HG03460 (cell line): ENCODE measurements at regions not wholly inside any gene's neighbourhood (a gene's known extent, or its start where the extent isn't known, plus 50 kb on each side); places are given as distances from the start of the nearest gene placed in this dataset.
A peak's percentile ranks its signal among the peaks of the same experiment; 100 is the strongest.
"Not testable (repeated sequence)": the region's sequence is repeated elsewhere in the genome, so short reads cannot be mapped to it uniquely, and the experiment has no call there.

Source experiments
- ATAC-seq: cut with Tn5 transposase; IDR thresholded peaks from one replicate; pipeline ENCODE4 v1.9.1; 2021; ENCODE audit not compliant: unreplicated experiment

DNA sequence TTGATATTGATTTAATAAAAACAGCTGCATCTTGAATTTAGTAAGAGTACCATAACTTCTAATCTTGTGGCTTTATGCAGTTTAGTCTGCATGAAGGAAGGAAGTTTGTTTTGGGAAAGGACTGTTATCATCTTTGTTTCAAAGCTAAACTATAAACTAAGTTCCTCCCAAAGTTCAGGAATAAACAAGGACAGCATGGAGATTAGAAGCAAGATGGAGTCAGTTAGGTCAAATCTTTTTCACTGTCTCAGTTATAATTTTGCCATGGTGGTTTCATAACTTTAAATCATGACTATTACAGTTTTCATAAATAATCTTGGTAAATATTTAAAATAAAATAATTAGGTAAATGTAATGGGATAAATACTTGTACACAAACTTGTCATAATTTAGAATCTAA, 189.9 kb upstream of the ETV3 start:
- ATAC-seq = not testable (repeated sequence)

DNA sequence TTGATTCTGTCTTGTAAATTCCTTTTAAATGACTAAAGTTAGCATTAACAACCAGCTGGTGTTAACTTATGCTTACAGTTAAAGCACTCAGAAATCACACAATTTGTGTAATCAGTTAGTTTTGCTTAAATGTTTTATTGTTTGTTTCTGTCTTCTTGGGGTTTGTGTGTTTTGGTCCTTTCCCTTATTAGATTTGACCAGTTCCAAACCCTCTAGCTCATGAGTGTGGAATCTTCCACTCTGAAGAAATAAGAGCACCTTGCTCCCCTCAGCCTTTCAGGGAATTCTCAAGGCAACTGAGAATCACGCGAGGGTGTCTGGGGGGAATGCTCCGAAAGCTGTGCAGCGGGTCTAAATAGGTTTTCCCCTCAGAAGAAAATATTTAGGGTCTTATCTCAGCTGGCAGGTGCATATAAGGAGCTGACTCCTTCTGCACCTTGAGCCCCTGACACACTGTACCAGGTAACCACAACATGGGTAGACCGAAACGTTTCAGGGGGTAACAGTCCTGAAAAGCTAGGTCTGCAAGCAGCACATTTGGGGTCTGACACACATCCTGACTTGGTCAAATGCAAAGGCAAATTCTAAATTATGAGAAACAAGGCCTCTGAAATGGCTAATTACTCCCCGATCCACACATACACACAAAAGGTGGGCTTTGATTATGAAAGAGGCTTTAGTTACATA, 188.1 kb upstream of the ETV3 start:
- ATAC-seq = no peak

DNA sequence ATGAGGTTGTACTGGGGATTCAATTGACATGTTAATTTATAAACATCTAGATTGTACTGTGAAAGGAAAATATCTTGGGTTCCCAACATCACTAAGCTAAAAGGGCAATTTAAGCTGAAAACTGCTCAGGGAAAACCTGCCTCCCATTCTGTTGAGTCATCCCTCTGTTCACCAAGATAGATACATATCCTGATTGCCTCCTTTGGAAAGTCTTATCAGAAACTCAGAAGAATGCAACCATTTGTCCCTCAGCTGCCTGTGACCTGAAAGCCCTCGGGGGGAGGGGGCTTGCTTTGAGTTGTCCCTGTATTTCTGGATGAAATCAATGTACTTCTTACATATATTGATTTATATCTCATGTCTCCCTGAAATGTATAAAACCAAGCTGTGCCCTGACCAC, 187.0 kb upstream of the ETV3 start:
- ATAC-seq = no peak

DNA sequence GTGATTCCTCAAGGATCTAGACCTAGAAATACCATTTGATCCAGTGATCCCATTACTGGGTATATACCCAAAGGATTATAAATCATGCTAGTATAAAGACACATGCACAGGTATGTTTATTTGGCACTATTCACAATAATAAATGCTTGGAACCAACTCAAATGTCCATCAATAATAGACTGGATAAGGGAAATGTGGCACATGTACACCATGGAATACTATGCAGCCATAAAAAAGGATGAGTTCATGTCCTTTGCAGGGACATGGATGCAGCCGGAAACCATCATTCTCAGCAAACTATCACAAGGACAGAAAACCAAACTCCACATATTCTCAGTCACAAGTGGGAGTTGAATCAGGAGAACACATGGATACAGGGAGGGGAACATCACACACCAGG, 183.8 kb upstream of the ETV3 start:
- ATAC-seq = not testable (repeated sequence)

DNA sequence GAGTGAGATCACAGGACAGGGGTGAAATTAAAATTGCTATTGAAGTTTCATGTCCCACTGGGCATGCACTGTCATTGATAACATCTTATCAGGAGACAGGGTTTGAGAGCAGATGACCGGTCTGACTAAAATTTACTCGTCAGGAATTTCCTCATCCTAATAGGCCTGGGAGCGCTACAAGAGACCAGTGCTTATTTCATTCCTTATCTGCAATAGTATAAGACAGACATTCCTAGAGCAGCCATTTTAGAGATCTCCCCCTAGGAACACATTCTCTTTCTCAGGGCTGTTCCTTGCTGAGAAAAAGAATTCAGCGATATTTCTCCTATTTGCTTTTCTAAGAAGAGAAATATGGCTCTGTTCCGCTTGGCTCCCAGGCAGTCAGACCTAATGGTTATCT, 181.4 kb upstream of the ETV3 start:
- no peak for ATAC-seq

DNA sequence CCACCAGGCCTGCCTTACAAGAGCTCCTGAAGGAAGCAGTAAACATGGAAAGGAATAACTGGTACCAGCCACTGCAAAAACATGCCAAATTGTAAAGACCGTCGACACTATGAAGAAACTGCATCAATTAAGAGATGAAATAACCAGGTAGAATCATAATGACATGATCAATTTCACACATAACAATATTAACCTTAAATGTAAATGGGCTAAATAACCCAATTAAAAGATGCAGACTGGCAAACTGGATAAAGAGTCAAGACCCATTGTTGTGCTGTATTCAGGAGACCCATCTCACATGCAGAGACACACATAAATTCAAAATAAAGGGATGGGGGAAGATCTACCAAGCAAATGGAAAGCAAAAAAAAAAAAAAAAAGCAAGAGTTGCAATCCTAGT, 179.0 kb upstream of the ETV3 start:
- not testable (repeated sequence) for ATAC-seq

DNA sequence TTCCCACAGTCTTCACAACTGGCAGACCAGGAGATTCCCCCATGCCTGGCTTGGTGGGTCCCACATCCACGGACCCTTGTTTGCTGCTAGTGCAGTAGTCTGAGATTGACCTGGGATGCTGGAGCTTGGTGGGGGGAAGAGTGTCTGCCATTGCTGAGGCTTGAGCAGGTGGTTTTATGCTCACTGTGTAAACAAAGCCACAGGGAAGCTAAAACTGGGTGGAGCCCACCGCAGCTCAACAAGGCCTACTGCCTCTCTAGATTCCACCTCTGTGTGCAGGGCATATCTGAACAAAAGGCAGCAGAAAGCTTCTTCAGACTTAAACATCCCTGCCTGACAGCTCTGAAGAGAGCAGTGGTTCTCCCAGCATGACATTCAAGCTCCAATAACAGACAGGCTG, 177.3 kb upstream of the ETV3 start:
- no peak for ATAC-seq

DNA sequence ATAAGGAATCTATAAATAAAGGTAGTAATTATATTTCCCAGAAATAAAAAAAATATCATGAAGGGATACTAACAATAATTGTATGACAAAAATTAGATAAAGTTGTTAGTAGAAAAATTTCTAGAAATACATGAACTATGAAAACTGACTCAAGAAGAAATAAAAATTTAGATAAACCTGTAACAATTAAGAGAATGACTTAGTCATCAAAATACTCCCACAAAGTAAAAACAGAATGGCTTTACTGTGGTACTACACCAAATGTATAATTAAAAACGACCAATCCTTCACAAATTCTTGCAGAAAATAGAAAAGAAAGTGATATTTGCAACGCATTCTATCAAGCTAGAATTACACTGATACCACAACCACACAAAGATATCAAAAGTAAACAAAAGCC, 176.2 kb upstream of the ETV3 start:
- no peak for ATAC-seq

DNA sequence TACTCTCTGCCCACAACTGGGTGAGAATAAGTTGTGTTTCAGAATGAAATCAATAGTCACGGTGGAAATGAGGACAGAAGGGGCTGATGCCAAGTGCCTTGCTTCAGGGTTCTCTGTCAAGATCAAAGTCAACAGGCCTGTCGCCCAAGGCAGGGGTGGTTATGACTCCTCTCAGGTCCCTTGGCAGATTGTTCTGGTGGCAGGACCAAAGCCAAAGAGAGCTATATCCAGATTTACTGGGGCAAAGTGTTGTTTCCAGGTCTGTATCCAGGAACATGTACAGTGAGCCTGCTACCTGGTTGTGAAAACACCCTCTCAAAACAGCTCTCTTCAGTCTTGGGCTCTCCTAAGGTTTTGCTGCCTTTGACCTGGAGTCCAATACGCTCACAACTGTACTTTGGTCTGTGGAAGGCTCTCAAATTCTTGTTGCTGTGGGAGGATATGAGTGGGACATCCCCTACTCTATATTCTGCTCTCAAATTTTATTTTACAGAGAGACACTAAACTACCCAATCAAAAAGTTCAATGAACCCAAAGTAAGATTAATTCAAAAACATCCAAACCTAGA, 175.1 kb upstream of the ETV3 start:
- no peak for ATAC-seq

DNA sequence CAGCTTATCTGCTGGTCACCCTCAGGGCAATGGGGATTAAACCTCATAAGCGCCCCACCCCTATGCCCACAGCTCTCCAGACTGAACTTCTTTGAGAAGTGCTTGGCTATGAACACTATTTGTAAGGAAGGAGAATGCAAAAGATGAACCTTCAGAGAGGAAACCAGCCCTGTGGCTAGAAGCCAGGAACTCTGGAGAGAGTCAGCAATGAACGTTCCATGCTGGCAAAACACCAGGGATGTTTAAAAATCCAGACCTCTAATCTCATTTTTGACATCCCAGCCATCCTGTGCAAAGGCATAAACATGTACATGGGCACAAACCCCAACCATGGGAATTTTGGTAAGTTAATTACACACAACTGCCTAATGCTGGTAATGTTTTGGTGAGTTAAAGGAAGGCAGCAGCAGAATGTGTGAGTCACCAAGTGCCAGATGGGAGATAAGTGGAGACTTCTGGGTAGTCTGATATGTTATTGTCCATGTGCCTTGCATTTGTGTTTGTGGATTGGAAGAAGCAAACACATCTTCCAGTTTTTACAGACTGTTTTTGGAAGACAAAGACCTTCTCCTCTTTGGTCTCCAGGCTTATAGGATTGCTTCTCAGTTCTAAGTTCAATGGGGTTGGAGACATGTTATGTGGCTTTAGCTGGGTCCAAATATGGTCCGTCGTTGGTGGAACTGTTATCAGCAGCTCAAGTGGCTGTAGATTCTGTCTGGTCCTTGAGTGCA, 174.1 kb upstream of the ETV3 start:
- ATAC-seq = no peak

DNA sequence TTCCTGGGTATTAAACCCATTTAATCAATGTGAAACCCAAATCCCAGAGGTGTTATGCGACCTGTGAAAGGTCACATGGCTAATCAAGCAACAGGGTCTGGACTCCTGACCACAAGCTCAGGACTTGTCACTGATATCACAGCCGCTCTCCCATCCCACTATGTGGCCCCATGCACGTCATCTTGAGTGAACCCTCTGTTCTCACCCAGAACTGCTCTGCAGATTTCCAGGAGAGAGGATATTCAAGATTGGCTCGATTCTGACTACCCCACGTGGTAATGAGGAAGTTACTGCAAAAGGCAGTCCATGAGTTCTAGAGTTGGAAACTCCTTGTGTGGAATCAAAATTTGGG, 173.5 kb upstream of the ETV3 start:
- ATAC-seq = no peak

DNA sequence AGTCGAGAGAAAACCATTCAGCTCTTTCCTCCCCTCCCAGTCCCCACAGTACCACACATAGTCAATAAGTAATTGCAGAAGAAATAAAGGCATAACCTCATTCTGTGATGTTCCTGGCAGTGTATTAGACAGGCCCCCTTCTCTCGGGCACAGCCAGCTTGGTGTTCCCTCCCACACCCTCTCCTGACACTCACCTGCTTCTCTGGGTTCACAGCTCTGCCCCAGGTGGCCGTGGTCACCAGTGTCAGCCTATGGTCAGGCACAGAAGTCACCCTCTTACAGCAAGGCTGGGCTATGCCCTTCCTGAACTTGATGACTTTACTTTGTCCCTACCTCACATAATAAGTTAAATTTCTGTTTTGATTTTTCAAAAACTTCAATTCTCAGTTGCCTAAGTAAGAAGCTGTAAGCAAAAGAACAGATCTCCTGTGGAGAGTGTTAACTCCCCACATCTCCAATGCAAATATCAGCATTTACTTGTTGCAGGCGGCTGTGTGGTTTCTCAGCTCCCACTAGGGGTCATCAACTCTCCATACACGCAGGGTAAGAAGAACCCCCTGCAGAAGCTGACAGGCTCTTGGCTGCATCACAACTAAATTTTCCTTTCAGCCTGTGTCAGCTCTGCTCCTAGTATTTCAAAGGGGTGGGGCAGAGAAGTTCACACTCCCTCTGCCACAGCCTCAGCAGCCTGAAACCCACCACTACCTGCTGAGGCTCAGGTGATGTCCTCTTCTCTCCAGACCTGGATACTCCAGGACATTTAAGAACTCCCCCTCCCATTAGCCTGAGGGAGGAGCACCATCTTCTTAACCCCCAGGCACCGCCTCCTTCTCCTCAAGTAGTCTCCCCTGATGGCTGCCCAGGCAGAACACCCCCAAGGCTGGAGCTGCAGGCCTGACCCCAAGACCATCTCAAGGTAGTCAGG, 172.9 kb upstream of the ETV3 start:
- ATAC-seq = not testable (repeated sequence)

DNA sequence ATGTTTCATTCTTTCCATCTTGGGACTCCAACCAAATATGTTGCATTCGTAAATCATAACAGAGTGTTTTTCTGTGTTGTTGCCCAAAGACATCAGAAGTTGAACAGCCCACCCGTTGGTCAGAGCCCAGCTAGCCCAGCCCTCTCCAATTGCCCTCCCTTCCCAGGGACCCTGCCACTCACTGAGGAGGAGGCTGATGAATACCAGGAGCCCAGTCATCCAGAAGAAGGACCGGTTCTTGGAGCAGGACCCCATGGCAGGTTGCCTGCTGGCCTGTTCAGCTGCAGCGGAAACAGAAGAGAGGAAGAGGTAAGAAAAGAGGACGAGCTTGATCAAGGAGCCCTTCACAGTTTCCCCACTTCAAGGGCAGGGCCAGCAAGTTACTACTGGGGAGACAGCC, 172.2 kb upstream of the ETV3 start:
- ATAC-seq = no peak

DNA sequence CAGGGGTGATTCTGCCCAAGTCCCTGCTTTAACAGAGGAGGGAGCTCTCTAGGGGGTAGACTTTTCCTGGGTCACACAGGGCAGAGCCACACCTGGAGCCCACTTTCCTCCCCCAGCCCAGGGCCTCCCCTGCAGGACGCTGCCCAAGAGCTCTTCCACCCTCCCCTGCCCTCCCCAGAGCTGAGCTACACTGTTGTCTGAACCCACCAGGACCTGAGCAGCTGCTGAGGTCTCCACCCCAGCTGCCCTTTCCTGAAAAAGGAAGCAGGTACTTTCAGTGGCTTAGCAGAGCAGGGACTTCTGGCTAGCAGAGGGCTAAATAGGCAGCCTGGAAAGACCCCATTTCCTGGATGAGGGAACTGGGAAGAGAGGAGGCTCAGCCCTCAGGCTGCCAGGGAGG, 169.3 kb upstream of the ETV3 start:
- ATAC-seq = peak; percentile 67

DNA sequence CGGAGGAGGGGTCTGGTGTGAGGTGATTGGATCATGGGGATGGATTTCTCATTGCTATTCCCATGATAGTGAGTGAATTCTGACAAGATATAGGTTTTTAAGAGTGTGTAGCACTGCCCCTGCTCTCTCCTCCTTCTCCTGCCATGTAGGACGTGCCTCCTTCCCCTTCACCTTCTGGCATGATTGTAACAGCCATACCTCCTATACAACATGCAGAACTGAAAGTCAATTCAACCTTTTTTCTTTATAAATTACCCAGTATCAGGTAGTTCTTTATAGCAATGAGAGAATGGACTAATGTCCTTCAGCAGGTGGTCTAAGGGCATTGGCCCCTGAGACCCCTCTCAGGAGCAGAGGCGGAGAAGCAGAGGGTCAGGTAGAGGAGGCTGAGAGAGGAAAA, 168.7 kb upstream of the ETV3 start:
- ATAC-seq = no peak

DNA sequence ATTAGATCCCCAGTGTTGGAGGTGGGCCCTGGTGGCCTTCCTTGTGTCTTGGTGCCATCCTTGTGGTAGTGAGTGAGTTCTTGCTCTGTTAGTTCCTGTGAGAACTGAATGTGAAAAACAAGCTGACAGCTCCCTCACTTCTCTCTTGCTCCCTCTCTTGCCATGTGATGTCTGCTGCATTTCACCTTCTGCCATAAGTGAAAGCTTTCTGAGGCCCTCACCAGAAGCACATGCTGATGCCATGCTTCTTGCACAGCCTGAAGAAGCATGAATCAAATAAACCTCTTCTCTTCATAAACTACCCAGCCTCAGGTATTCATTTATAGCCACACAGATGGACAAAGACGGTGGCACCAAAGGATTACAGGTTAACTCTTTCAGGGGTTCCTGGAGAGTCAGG, 166.1 kb upstream of the ETV3 start:
- no peak for ATAC-seq

DNA sequence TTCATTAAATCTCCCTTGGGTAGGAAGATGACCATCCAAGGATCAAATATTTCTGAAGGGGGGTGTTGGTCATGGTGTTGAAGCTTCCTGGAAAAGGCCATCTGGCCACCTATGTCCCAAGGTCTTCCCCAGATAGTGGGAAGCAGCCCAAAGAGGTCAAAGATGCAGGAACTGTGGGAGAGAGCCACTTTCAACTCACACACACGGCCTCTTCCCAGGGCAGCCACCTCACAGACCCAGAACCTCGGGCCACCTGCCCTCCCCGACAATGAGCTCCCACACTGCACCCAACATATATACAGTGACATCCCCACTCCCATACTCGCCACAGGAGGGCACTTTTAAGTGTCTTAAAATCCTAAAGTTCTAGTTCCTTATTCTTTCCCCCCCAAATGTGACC, 164.5 kb upstream of the ETV3 start:
- ATAC-seq = no peak

DNA sequence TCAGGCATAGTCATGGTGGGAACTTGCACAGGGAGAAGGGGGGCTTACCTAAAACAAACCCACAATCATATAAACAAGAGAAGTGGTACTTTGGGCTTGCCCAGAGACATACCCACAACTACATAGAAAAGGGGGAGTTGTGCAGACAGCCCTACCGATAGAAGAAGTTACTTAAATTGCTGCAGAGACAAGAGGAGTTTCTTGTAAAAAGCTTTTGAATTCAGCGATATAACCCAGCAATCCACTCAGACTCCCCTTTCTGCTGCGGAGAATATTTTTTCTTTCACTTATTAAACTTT, 164.0 kb upstream of the ETV3 start:
- ATAC-seq = no peak

DNA sequence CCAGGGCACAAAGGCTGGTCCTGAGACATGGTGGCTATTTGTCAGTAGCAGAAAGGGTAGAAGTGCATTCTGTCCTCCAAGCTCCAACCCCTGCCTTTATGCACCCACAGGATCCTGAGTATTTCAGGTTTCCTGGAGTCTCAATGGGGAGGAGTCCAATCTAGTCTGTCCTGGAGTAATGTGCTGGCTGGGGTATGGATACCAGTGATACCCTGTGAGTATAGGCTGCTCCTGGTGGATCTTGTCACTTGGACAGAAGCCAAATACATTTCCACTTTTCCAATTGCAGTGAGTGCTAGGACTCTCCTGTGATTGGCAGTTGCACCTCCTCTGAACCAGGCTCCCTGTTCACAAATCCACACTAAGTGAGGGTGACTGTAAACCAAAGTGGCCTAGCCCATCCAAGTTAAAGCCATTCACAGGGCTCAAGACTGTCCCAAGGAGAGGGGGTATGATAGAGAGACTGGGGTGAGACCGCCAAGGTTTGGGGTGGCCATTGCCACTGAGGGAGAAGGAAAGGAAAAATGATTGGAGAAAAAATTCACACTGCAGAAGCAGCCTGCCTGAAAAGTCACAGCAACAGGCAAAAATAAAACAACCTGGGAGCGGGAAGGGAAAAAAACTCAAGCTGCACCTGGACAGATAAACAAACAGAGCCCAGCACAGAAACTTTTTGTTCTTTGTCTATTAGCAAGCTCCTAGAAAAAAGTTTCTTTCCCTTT, 163.4 kb upstream of the ETV3 start:
- ATAC-seq = no peak

DNA sequence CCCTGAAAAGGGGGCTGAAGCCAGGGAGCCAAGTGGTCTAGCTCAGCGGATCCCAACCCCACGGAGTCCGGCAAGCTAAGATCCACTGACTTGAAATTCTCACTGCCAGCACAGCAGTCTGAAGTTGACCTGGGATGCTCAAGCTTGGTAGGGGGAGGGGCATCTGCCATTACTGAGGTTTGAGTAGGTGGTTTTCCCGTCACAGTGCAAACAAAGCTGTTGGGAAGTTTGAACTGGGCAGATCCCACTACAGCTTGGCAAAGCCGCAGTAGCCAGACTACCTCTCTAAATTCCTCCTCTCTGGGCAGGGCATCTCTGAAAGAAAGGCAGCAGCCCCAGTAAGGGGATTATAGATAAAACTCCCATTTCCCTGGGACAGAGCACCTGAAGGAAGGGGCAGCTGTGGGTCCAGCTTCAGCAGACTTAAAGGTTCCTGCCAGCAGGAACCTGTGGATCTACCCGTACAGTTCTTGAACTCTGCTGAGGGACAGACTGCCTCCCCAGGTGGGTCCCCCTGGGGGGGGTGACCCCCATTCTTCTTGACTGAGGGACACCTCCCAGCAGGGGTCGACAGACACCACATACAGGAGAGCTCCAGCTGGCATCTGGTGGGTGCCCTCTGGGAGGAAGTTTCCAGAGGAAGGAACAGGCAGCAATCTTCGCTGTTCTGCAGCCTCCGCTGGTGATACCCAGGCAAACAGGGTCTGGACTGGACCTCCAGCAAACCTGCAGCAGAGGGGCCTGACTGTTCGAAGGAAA, 156.4 kb upstream of the ETV3 start:
- ATAC-seq = not testable (repeated sequence)
